PC-3 (cell line): ENCODE measurements at regions not wholly inside any gene's neighbourhood (a gene's known extent, or its start where the extent isn't known, plus 50 kb on each side); places are given as distances from the start of the nearest gene placed in this dataset.

Experiments used
- ATAC-seq: fragments of 200-7000 bp; cut with Tn5 transposase; 2 replicates; pipeline ENCODE4 v1.9.1; 2020; ENCODE audit warnings: mild to moderate bottlenecking, moderate library complexity
- BruUV-seq: library from RNA; stranded (reverse); fragments of 400-500 nt; replicated peaks from 2 replicates; lab custom pipeline; 2021; lab: Mats Ljungman, UMichigan
- CTCF ChIA-PET: fragments of 300-600 bp; sonication (Branson Sonifier 250); formaldehyde crosslinking; loops from one replicate; lab custom pipeline; 2022; ENCODE audit warnings: antibody characterized with exemption; lab: Charles Lee
- POLR2A ChIA-PET: fragments of 300-600 bp; sonication (Branson Sonifier 250); formaldehyde crosslinking; loops from one replicate; lab custom pipeline; 2022; ENCODE audit warnings: antibody characterized with exemption; ENCODE audit not compliant: unreplicated experiment; lab: Charles Lee
- DNase-seq: peaks from one replicate; pipeline ENCODE4 v3.0.0-alpha.2; 2015
- H2AFZ ChIP-seq: fragments of 300-600 bp; sonication (generic); 2 replicates; pipeline ENCODE4 v1.6.0; 2016; ENCODE audit warnings: antibody characterized with exemption, low read length
- H3F3A ChIP-seq: fragments of 300-600 bp; sonication (generic); one replicate; pipeline ENCODE4 v1.6.0; 2017; ENCODE audit warnings: antibody characterized with exemption, low read length, control low read depth, mild to moderate bottlenecking; ENCODE audit not compliant: unreplicated experiment
- H3K27ac ChIP-seq: fragments of 300-600 bp; sonication (generic); 2 replicates; pipeline ENCODE4 v1.5.1; 2016; ENCODE audit warnings: mild to moderate bottlenecking, low read length
- H3K27me3 ChIP-seq: fragments of 300-600 bp; sonication (generic); 2 replicates; pipeline ENCODE4 v1.6.1; 2016; ENCODE audit warnings: low read length, mixed read lengths
- H3K36me3 ChIP-seq: fragments of 300-600 bp; sonication (generic); 2 replicates; pipeline ENCODE4 v1.6.1; 2016; ENCODE audit warnings: low read depth, mixed run types, low read length, mixed read lengths
- H3K4me1 ChIP-seq: fragments of 300-600 bp; sonication (generic); 2 replicates; pipeline ENCODE4 v1.5.1; 2016; ENCODE audit warnings: low read length; ENCODE audit not compliant: insufficient read depth
- H3K4me2 ChIP-seq: fragments of 300-600 bp; sonication (generic); 2 replicates; pipeline ENCODE4 v1.6.0; 2016; ENCODE audit warnings: low read length
- H3K4me3 ChIP-seq: fragments of 300-600 bp; sonication (generic); 2 replicates; pipeline ENCODE4 v1.5.1; 2016; ENCODE audit warnings: mild to moderate bottlenecking, low read length, mixed read lengths
- H3K79me2 ChIP-seq: fragments of 300-600 bp; sonication (generic); 2 replicates; pipeline ENCODE4 v1.6.1; 2017; ENCODE audit warnings: low read length, mixed read lengths
- H3K9ac ChIP-seq: fragments of 300-600 bp; sonication (generic); 2 replicates; pipeline ENCODE4 v1.6.0; 2016; ENCODE audit warnings: mild to moderate bottlenecking, low read length
- H3K9me2 ChIP-seq: fragments of 300-600 bp; sonication (generic); replicated peaks from 2 replicates; pipeline ENCODE4 v1.6.1; 2016; ENCODE audit warnings: mixed run types, low read length, mixed read lengths
- H3K9me3 ChIP-seq: fragments of 300-600 bp; sonication (generic); 2 replicates; pipeline ENCODE4 v1.6.1; 2016; ENCODE audit warnings: low read length, mixed read lengths
- H4K20me1 ChIP-seq: fragments of 300-600 bp; sonication (generic); 2 replicates; pipeline ENCODE4 v1.6.1; 2016; ENCODE audit warnings: low read length, mixed read lengths
- CTCF ChIP-seq: fragments of 300-600 bp; sonication (generic); conservative IDR thresholded peaks from 2 replicates; pipeline ENCODE4 v1.5.1; 2017; ENCODE audit warnings: antibody characterized with exemption, low read depth, mild to moderate bottlenecking, low read length
- EZH2 ChIP-seq: fragments of 300-600 bp; sonication (generic); IDR thresholded peaks from one replicate; pipeline ENCODE4 v1.6.1; 2017; ENCODE audit warnings: antibody characterized with exemption, mild to moderate bottlenecking, low read length; ENCODE audit not compliant: unreplicated experiment
- EZH2phosphoT487 ChIP-seq: fragments of 300-600 bp; sonication (generic); IDR thresholded peaks from 2 replicates; pipeline ENCODE4 v1.6.1; 2018; ENCODE audit warnings: mild to moderate bottlenecking, antibody characterized with exemption, low read length, borderline replicate concordance
- intact Hi-C: fragments of 100-400 bp; cut with micrococcal nuclease; formaldehyde crosslinking; loops from 2 replicates; pipeline ENCODE4 v1.9.0; 2023

GRCh38 chr2:15845737-15846405 lies 94.5 kb upstream of the MYCN start:
- Histone ChIP-seq H3K9ac (no peak overlapping the region), H2AFZ (no peak overlapping the region), H3K4me1 (no peaks in the 10 kb centered on the region), H3K9me3 (no peaks in the 10 kb centered on the region), H3F3A (no peaks in the 10 kb centered on the region), H3K36me3 (no peaks in the 10 kb centered on the region), H3K27me3 (no peaks in the 10 kb centered on the region), H3K4me2 (no peak overlapping the region), H3K27ac (no peak overlapping the region), H3K79me2 (no peaks in the 10 kb centered on the region), H3K4me3 (no peak overlapping the region), H4K20me1 (no peaks in the 10 kb centered on the region), H3K9me2 (no peaks in the 10 kb centered on the region)
- TF ChIP-seq CTCF (no peak), EZH2 (no peak), EZH2phosphoT487 (no peak)
- BruUV-seq, result no TSS peak
- intact Hi-C loops, result no loop called here
- no peak for ATAC-seq
- ChIA-PET POLR2A (no interaction called here), CTCF (no interaction called here)
- DNase-seq, result no peak

- no peak overlapping the region for H3K27ac ChIP-seq
- no peaks in the 10 kb centered on the region for H3K36me3 ChIP-seq
- H3K4me1 ChIP-seq, result no peaks in the 10 kb centered on the region
- CTCF ChIA-PET, result no interaction called here
- BruUV-seq, result no TSS peak
- no peak overlapping the region for H3K4me3 ChIP-seq
- no peaks in the 10 kb centered on the region for H3K27me3 ChIP-seq
- DNase-seq, result no peak
- TF ChIP-seq EZH2phosphoT487, result no peak
- no peak for TF ChIP-seq CTCF
- TF ChIP-seq EZH2, result no peak
- no peaks in the 10 kb centered on the region for H3F3A ChIP-seq
- H3K4me2 ChIP-seq, result no peak overlapping the region
- no peak overlapping the region for H2AFZ ChIP-seq
- intact Hi-C loops, result no loop called here
- H3K9me3 ChIP-seq, result no peaks in the 10 kb centered on the region
- H4K20me1 ChIP-seq, result no peaks in the 10 kb centered on the region
- no peak overlapping the region for H3K9ac ChIP-seq
- no peaks in the 10 kb centered on the region for H3K79me2 ChIP-seq
- POLR2A ChIA-PET, result no interaction called here
- ATAC-seq, result no peak
- H3K9me2 ChIP-seq, result no peaks in the 10 kb centered on the region
Measured at GRCh38 chr2:15846626-15847025, 93.7 kb upstream of the MYCN start.

GRCh38 chr2:15850534-15850933 lies 89.8 kb upstream of the MYCN start:
- H3K4me3 ChIP-seq, result no peak overlapping the region
- H3K9ac ChIP-seq, result no peak overlapping the region
- ATAC-seq (no peak), DNase-seq (no peak)
- TF ChIP-seq EZH2phosphoT487 (no peak), EZH2 (no peak), CTCF (no peak)
- H4K20me1 ChIP-seq, result no peaks in the 10 kb centered on the region
- no peak overlapping the region for H3K27ac ChIP-seq
- no peaks in the 10 kb centered on the region for H3K36me3 ChIP-seq
- CTCF ChIA-PET, result no interaction called here
- POLR2A ChIA-PET, result no interaction called here
- no peak overlapping the region for H3K4me2 ChIP-seq
- no peak overlapping the region for H2AFZ ChIP-seq
- H3K9me2 ChIP-seq, result no peaks in the 10 kb centered on the region
- H3K79me2 ChIP-seq, result no peaks in the 10 kb centered on the region
- intact Hi-C loops, result no loop called here
- BruUV-seq, result no TSS peak
- H3K4me1 ChIP-seq, result no peaks in the 10 kb centered on the region
- H3K27me3 ChIP-seq, result no peaks in the 10 kb centered on the region
- no peaks in the 10 kb centered on the region for H3K9me3 ChIP-seq
- no peaks in the 10 kb centered on the region for H3F3A ChIP-seq
